ENCODE measurements at regions not wholly inside any gene's neighbourhood (a gene's known extent, or its start where the extent isn't known, plus 50 kb on each side); places are given as distances from the start of the nearest gene placed in this dataset.

DNA sequence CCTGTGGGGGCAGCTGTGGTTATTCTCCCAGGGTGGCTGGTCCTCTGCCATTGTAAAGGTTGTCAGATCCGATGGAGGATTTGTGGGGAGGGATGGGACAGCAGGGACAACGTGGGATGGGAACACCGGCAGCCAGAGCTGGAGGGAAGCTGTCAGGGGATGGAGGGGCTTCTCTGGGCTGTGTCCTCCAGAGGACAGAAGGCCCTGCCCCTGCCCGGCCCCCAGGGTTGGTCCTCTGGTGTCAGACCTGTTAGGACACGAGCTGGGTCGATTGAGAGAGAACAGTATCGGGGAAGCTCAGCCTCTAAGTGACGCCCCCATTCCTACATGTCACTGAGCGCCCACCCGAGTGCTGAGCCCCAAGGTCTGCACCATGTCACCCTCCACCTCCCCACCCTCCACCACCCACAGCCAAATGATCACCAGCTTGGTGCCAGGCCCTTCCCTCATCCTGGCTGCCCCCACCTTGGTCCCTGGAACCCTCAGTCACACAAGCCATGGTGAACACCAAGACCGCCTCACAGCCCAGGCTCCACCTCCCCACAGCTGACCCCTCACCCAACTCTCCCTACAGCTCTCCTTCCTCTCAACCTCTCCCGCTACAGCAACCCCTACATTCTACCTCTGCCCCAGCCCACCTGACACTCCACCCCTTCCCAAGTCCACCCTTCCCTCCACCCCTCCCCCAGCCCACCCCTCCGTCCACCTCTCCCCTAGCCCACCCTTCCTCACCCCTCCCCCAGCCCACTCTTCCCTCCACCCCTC is 244.4 kb downstream of the MATN1 start:
- Histone ChIP-seq H3K4me3 (no peak overlapping the region), H3K27me3 (peaks cover 0 to 5% of the 10 kb centered on the region in 2 donors), H3K36me3 (no peaks in the 10 kb centered on the region), H3K27ac (no peak overlapping the region), H3K9me3 (peaks cover 0 to 48% (median 0%) of the 10 kb centered on the region in 4 donors), H3K4me1 (no peaks in the 10 kb centered on the region)
- 76 to 86% methylated on average over 12 of the region's 13 CpGs for WGBS, 2 donors
- DNase-seq (ENCODE audit: low spot score in 2 of 2): no peak
- TF ChIP-seq, protein P1, sequence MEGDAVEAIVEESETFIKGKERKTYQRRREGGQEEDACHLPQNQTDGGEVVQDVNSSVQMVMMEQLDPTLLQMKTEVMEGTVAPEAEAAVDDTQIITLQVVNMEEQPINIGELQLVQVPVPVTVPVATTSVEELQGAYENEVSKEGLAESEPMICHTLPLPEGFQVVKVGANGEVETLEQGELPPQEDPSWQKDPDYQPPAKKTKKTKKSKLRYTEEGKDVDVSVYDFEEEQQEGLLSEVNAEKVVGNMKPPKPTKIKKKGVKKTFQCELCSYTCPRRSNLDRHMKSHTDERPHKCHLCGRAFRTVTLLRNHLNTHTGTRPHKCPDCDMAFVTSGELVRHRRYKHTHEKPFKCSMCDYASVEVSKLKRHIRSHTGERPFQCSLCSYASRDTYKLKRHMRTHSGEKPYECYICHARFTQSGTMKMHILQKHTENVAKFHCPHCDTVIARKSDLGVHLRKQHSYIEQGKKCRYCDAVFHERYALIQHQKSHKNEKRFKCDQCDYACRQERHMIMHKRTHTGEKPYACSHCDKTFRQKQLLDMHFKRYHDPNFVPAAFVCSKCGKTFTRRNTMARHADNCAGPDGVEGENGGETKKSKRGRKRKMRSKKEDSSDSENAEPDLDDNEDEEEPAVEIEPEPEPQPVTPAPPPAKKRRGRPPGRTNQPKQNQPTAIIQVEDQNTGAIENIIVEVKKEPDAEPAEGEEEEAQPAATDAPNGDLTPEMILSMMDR (IDR thresholded peaks at IDR 0.05): no peak
- no peak for TF ChIP-seq POLR2A (IDR thresholded peaks at IDR 0.05)
- TF ChIP-seq EP300 (IDR thresholded peaks at IDR 0.05): no peak

DNA sequence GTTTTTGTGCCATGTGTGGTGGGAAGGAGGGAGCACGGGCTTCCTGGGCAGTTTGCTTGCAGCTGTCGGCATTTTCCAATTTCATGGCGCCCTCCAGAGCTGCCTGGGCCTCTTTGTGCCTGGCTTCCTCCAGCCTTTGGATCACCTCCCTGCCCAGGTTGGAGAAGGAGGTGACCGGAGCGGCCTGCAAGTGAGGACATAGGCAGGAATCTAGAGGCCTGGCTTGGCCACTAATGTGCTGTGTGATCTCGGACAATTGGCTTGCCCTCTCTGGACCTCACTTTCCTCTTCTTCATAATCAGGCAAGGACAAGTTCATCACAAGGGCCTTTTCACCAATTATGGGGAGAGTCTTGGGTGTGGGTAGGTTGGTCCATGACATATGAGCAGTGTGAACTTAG is 245.1 kb downstream of the MATN1 start:
- no peaks in the 10 kb centered on the region for H3K36me3 ChIP-seq
- WGBS, 2 donors: 74 to 78% methylated on average over 6 of the region's 6 CpGs
- H3K4me3 ChIP-seq: no peak overlapping the region
- TF ChIP-seq EP300 (IDR thresholded peaks at IDR 0.05): no peak
- H3K9me3 ChIP-seq: peaks cover 0 to 41% (median 0%) of the 10 kb centered on the region in 4 donors
- H3K4me1 ChIP-seq: no peaks in the 10 kb centered on the region
- no peak overlapping the region for H3K27ac ChIP-seq
- peaks cover 0 to 5% of the 10 kb centered on the region in 2 donors for H3K27me3 ChIP-seq
- DNase-seq (ENCODE audit: low spot score in 2 of 2): no peak

DNA sequence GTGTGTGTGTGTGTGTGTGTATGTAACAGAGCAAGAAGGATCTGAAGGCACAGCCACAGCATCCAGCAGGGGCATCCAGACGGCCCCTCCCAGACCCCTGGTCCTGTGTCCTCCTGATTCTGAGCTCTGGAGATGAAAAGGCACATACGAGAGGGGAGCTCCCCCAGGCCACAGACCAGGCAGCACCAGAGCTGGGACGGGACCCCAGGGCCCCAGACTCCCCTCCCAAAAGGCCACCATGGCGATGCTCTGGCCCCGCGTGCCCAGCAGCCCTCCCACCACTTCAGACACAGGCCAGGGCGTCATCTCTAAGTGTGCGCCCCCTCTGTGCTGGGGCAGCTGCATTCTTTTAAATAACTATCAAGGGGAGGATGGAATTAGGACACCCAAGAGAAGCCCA is 245.8 kb downstream of the MATN1 start:
- H3K4me3 ChIP-seq: no peak overlapping the region
- peaks cover 0 to 34% (median 0%) of the 10 kb centered on the region in 4 donors for H3K9me3 ChIP-seq
- TF ChIP-seq EP300 (IDR thresholded peaks at IDR 0.05) (no peak), POLR2A (IDR thresholded peaks at IDR 0.05) (no peak)
- TF ChIP-seq, protein P1 (IDR thresholded peaks at IDR 0.05): no peak
- H3K27ac ChIP-seq: no peak overlapping the region
- 61 to 64% methylated on average over 8 of the region's 8 CpGs for WGBS, 2 donors
- no peaks in the 10 kb centered on the region for H3K36me3 ChIP-seq
- H3K27me3 ChIP-seq: peaks cover 0 to 5% of the 10 kb centered on the region in 2 donors
- H3K4me1 ChIP-seq: no peaks in the 10 kb centered on the region
- no peak for DNase-seq (ENCODE audit: low spot score in 2 of 2)

DNA sequence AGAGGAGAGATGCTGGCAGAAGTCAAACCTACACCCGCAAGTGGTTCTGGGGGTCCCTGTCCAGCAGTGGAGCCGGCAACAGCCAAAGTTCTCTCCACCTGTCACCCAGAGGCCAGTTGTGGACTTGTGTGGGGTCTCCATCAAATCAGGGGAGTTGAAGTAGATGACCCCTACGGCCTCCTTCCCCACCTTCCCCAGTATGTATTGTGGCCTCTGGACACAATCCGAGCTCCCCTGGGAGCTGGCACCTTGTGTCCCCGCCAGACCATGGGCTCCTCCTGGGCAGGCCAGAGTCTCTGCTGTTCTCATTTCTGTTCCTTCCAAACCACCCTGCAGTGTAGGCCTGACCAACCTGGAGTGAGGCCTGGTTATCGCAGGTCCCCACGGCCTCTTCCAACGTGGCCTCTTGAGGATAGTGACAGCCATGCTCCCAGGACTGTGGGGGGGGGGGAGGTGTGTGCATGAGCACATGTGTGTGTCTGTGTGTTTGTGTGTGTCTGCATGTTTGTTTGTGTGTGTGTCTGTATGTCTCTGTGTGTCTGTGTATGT is 246.4 kb downstream of the MATN1 start:
- TF ChIP-seq POLR2A (IDR thresholded peaks at IDR 0.05) (no peak), EP300 (IDR thresholded peaks at IDR 0.05) (no peak)
- TF ChIP-seq, protein P1 (IDR thresholded peaks at IDR 0.05): no peak
- Histone ChIP-seq H3K27me3 (peaks cover 0 to 5% of the 10 kb centered on the region in 2 donors), H3K9me3 (peaks cover 0 to 28% (median 0%) of the 10 kb centered on the region in 4 donors), H3K4me3 (no peak overlapping the region), H3K27ac (no peak overlapping the region), H3K36me3 (no peaks in the 10 kb centered on the region), H3K4me1 (no peaks in the 10 kb centered on the region)
- WGBS, 2 donors: 91 to 92% methylated on average over 8 of the region's 8 CpGs
- DNase-seq (ENCODE audit: low spot score in 2 of 2): no peak

DNA sequence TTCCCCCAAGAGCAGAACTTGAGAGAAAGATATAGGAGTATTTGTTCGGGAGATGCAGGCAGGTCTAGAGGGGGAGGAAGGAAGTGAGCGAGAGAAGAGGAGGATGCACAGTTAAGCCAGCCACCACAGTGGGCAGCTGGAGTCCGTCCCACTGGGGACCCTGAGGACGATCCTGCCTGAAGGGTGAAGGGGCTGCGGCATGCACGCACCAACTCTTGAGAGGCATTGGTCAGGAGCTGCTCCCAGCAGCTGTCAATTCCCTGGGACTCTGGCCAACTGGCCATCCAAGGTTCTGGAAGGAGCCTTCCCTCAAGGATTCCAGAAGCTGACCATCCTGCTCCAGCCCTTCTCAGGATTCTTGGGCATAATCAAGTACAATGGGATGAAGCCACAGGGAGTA is 246.9 kb downstream of the MATN1 start:
- WGBS, 2 donors: 56 to 64% methylated on average over 6 of the region's 6 CpGs
- Histone ChIP-seq H3K9me3 (peaks cover 0 to 23% (median 0%) of the 10 kb centered on the region in 4 donors), H3K4me1 (no peaks in the 10 kb centered on the region), H3K36me3 (no peaks in the 10 kb centered on the region), H3K27me3 (peaks cover 0 to 5% of the 10 kb centered on the region in 2 donors), H3K27ac (no peak overlapping the region), H3K4me3 (no peak overlapping the region)
- TF ChIP-seq EP300 (IDR thresholded peaks at IDR 0.05): no peak
- TF ChIP-seq, protein P1 (IDR thresholded peaks at IDR 0.05): no peak
- TF ChIP-seq POLR2A (IDR thresholded peaks at IDR 0.05): no peak
- no peak for DNase-seq (ENCODE audit: low spot score in 2 of 2)
